ENCODE measurements at regions not wholly inside any gene's neighbourhood (a gene's known extent, or its start where the extent isn't known, plus 50 kb on each side); places are given as distances from the start of the nearest gene placed in this dataset.

GRCh38 chr15:98160236-98160635 lies 199.7 kb downstream of the ARRDC4 start:
- TF ChIP-seq ZNF184 (CRISPR knock-in tag; IDR thresholded peaks at IDR 0.05) (no peak), RREB1 (CRISPR knock-in tag; IDR thresholded peaks at IDR 0.05) (no peak), ZKSCAN1 (IDR thresholded peaks at IDR 0.05; ENCODE audit: low read depth, low read length) (no peak), ELF1 (tag; IDR thresholded peaks at IDR 0.05) (no peak), ZNF561 (CRISPR knock-in tag; conservative IDR thresholded peaks at IDR 0.05) (no peak)
